Liver (tissue), 7 donors: ENCODE measurements at regions not wholly inside any gene's neighbourhood (a gene's known extent, or its start where the extent isn't known, plus 50 kb on each side); places are given as distances from the start of the nearest gene placed in this dataset.

ENCODE experiments used
- DNase-seq: peaks from one replicate; pipeline ENCODE4 v3.0.0-alpha.2; 2017; ENCODE audit warnings: low spot score
- H3K27ac ChIP-seq, 2 donors: one replicate each; pipeline ENCODE4 v1.7.0; 2013; ENCODE audit warnings: inconsistent platforms in 2 of 2, low read length in 2 of 2, control low read depth in 1 of 2, low read depth in 1 of 2, mild to moderate bottlenecking in 1 of 2
- H3K27me3 ChIP-seq, 4 donors: one replicate each; pipeline versions ENCODE4 v1.6.1 to v1.7.0; 2013; ENCODE audit warnings: low read length in 3 of 4, inconsistent platforms in 1 of 4, mild to moderate bottlenecking in 1 of 4, moderate library complexity in 1 of 4; ENCODE audit not compliant: control insufficient read depth in 4 of 4, insufficient read depth in 4 of 4
- H3K36me3 ChIP-seq, 4 donors: one replicate each; pipeline versions ENCODE4 v1.6.1 to v1.7.0; 2013; ENCODE audit warnings: low read length in 3 of 4, mild to moderate bottlenecking in 3 of 4, low read depth in 1 of 4, moderate library complexity in 1 of 4; ENCODE audit not compliant: control insufficient read depth in 4 of 4, insufficient read depth in 3 of 4
- H3K4me1 ChIP-seq, 4 donors: one replicate each; pipeline versions ENCODE4 v1.6.1 to v1.7.0; 2013; ENCODE audit warnings: low read length in 3 of 4, mild to moderate bottlenecking in 3 of 4, moderate library complexity in 1 of 4; ENCODE audit not compliant: control insufficient read depth in 4 of 4, insufficient read depth in 4 of 4
- H3K4me3 ChIP-seq, 3 donors: one replicate each; pipeline versions ENCODE4 v1.6.1 to v1.7.0; 2013; ENCODE audit warnings: low read length in 3 of 3, control low read depth in 1 of 3, low read depth in 1 of 3, mild to moderate bottlenecking in 1 of 3
- H3K9ac ChIP-seq, 2 donors: one replicate each; pipeline ENCODE4 v1.7.0; 2013; ENCODE audit warnings: low read length in 2 of 2, mild to moderate bottlenecking in 2 of 2, moderate library complexity in 2 of 2, control low read depth in 1 of 2, low read depth in 1 of 2
- H3K9me3 ChIP-seq, 4 donors: one replicate each; pipeline versions ENCODE4 v1.6.1 to v1.7.0; 2013; ENCODE audit warnings: low read length in 3 of 4; ENCODE audit not compliant: control insufficient read depth in 4 of 4
- ATF3 ChIP-seq: IDR thresholded peaks from 2 replicates; pipeline ENCODE4 v1.6.1; 2016; ENCODE audit warnings: antibody characterized with exemption
- EGR1 ChIP-seq, 2 donors: IDR thresholded peaks; 2 replicates each; pipeline ENCODE4 v1.6.1; 2016 to 2018; ENCODE audit warnings: antibody characterized with exemption in 2 of 2, low read depth in 2 of 2
- FOXA1 ChIP-seq: IDR thresholded peaks from 2 replicates; pipeline ENCODE4 v1.6.1; 2016; ENCODE audit warnings: antibody characterized with exemption
- FOXA2 ChIP-seq: IDR thresholded peaks from 2 replicates; pipeline ENCODE4 v1.6.1; 2016; ENCODE audit warnings: antibody characterized with exemption
- GABPA ChIP-seq, 2 donors: IDR thresholded peaks in 1 of 2; conservative IDR thresholded peaks in 1 of 2; 2 replicates each; pipeline ENCODE4 v1.6.1; 2016; ENCODE audit warnings: antibody characterized with exemption in 2 of 2, mild to moderate bottlenecking in 1 of 2, moderate library complexity in 1 of 2
- JUND ChIP-seq, 2 donors: IDR thresholded peaks; 2 replicates each; pipeline ENCODE4 v1.6.1; 2016; ENCODE audit warnings: antibody characterized with exemption in 2 of 2
- MAX ChIP-seq: IDR thresholded peaks from 2 replicates; pipeline ENCODE4 v1.6.1; 2016; ENCODE audit warnings: antibody characterized with exemption
- REST ChIP-seq: IDR thresholded peaks from 2 replicates; pipeline ENCODE4 v1.6.1; 2016; ENCODE audit warnings: antibody characterized with exemption, mild to moderate bottlenecking
- TAF1 ChIP-seq: conservative IDR thresholded peaks from 2 replicates; pipeline ENCODE4 v1.6.1; 2016; ENCODE audit warnings: antibody characterized with exemption, mild to moderate bottlenecking
- ZBTB33 ChIP-seq: IDR thresholded peaks from 2 replicates; pipeline ENCODE4 v1.6.1; 2016; ENCODE audit warnings: antibody characterized with exemption
- WGBS: extraction: QIAGEN DNeasy Blood & Tissue Kit; methylation state at CpG from one replicate; pipeline ENCODE4 v1.1.7; 2013; 5-methylcytosine and 5-hydroxymethylcytosine counted together
- donor health status: healthy.
- donor health status: healthy.
- donor health status: healthy.
- donor health status: healthy.

GRCh38 chr2:136532171-136532570 is 233.2 kb upstream of the THSD7B start:
- peaks cover 0 to 2% (median 0%) of the 10 kb centered on the region in 4 donors for H3K27me3 ChIP-seq
- H3K9me3 ChIP-seq, result no peaks in the 10 kb centered on the region
- H3K4me1 ChIP-seq, result no peaks in the 10 kb centered on the region
- no peak for TF ChIP-seq FOXA1
- no peak for TF ChIP-seq FOXA2
- TF ChIP-seq JUND (IDR thresholded peaks at IDR 0.05), result no peak
- no peak for TF ChIP-seq REST
- TF ChIP-seq MAX, result no peak
- TF ChIP-seq EGR1 (IDR thresholded peaks at IDR 0.05; ENCODE audit: low read depth in 2 of 2), result no peak
- no peak overlapping the region for H3K27ac ChIP-seq
- H3K36me3 ChIP-seq, result no peaks in the 10 kb centered on the region
- no peak overlapping the region for H3K4me3 ChIP-seq
- 81% methylated on average over 2 of the region's 2 CpGs for WGBS
- no peak overlapping the region for H3K9ac ChIP-seq
- DNase-seq, result no peak

- Histone ChIP-seq H3K9ac (no peak overlapping the region), H3K27me3 (peaks cover 0 to 2% (median 0%) of the 10 kb centered on the region in 4 donors), H3K9me3 (no peaks in the 10 kb centered on the region), H3K27ac (no peak overlapping the region), H3K36me3 (no peaks in the 10 kb centered on the region), H3K4me1 (no peaks in the 10 kb centered on the region), H3K4me3 (no peak overlapping the region)
- DNase-seq, result no peak
- TF ChIP-seq FOXA1 (no peak), GABPA (IDR thresholded peaks at IDR 0.05 in 1 of 2, conservative IDR thresholded peaks at IDR 0.05 in 1 of 2) (no peak), TAF1 (no peak), ZBTB33 (no peak), JUND (IDR thresholded peaks at IDR 0.05) (no peak), ATF3 (no peak)
- WGBS, result 35% methylated on average over 2 of the region's 2 CpGs
These were observed 233.6 kb upstream of the THSD7B start for GRCh38 chr2:136531731-136532130.

GRCh38 chr2:136530146-136530545 is 235.2 kb upstream of the THSD7B start:
- H3K27ac ChIP-seq, result no peak overlapping the region
- TF ChIP-seq TAF1, result no peak

More at GRCh38 chr2:136530146-136530545, 235.2 kb upstream of the THSD7B start:
- H3K9ac ChIP-seq, result no peak overlapping the region
- H3K36me3 ChIP-seq, result no peaks in the 10 kb centered on the region
- H3K27me3 ChIP-seq, result peaks cover 0 to 2% (median 0%) of the 10 kb centered on the region in 4 donors
- no peaks in the 10 kb centered on the region for H3K9me3 ChIP-seq
- DNase-seq, result no peak
- no peaks in the 10 kb centered on the region for H3K4me1 ChIP-seq
- H3K4me3 ChIP-seq, result no peak overlapping the region
